AG10803 (cell line): ENCODE measurements at regions not wholly inside any gene's neighbourhood (a gene's known extent, or its start where the extent isn't known, plus 50 kb on each side); places are given as distances from the start of the nearest gene placed in this dataset.

ENCODE experiments used
- DNase-seq: peaks from one replicate; pipeline ENCODE4 v3.0.0; 2010; ENCODE audit warnings: low read depth
- H3K4me3 ChIP-seq: 2 replicates; pipeline ENCODE4 v1.5.1; 2011; ENCODE audit warnings: mild to moderate bottlenecking, low read length, control low read depth
- CTCF ChIP-seq: conservative IDR thresholded peaks from 2 replicates; pipeline ENCODE4 v1.5.1; 2011; ENCODE audit warnings: mild to moderate bottlenecking, low read length, control low read depth, inconsistent platforms

- no peak for TF ChIP-seq CTCF
- H3K4me3 ChIP-seq, result no peak overlapping the region
- no peak for DNase-seq
Measured at GRCh38 chr16:62883509-62883908, 847.3 kb upstream of the CDH8 start.

GRCh38 chr16:62882552-62883221, 846.4 kb upstream of the CDH8 start:
- no peak for TF ChIP-seq CTCF
- no peak overlapping the region for H3K4me3 ChIP-seq
- DNase-seq, result no peak

GRCh38 chr16:62876133-62876532, 839.9 kb upstream of the CDH8 start:
- TF ChIP-seq CTCF, result no peak
- H3K4me3 ChIP-seq, result no peak overlapping the region
- no peak for DNase-seq

GRCh38 chr16:62872339-62872738, 836.1 kb upstream of the CDH8 start:
- TF ChIP-seq CTCF, result no peak

GRCh38 chr16:62870554-62870953, 834.3 kb upstream of the CDH8 start:
- no peak for DNase-seq
- no peak for TF ChIP-seq CTCF
- H3K4me3 ChIP-seq, result no peak overlapping the region

More at GRCh38 chr16:62872339-62872738, 836.1 kb upstream of the CDH8 start:
- no peak overlapping the region for H3K4me3 ChIP-seq
- no peak for DNase-seq

- no peak for TF ChIP-seq CTCF
- H3K4me3 ChIP-seq, result no peak overlapping the region
- DNase-seq, result no peak
Measured at GRCh38 chr16:62869837-62870236, 833.6 kb upstream of the CDH8 start.

- DNase-seq, result no peak
Measured at GRCh38 chr16:62863139-62863538, 826.9 kb upstream of the CDH8 start.

More at GRCh38 chr16:62863139-62863538, 826.9 kb upstream of the CDH8 start:
- H3K4me3 ChIP-seq, result no peak overlapping the region
- TF ChIP-seq CTCF, result no peak
